ENCODE measurements at regions not wholly inside any gene's neighbourhood (a gene's known extent, or its start where the extent isn't known, plus 50 kb on each side); places are given as distances from the start of the nearest gene placed in this dataset.

- TF ChIP-seq RAD21 (IDR thresholded peaks at IDR 0.05 in 1 of 2, conservative IDR thresholded peaks at IDR 0.05 in 1 of 2; ENCODE audit: low read depth in 2 of 2, low read length in 2 of 2) (no peak), MAX (IDR thresholded peaks at IDR 0.05) (no peak), HDAC2 (IDR thresholded peaks at IDR 0.05; ENCODE audit: borderline replicate concordance in 1 of 2, low read depth in 2 of 2, low read length in 2 of 2) (no peak)
Observed at GRCh38 chr1:100642826-100643225, 76.7 kb upstream of the VCAM1 start.

All from H1 (cell line).